GM19043 (cell line): ENCODE measurements at regions not wholly inside any gene's neighbourhood (a gene's known extent, or its start where the extent isn't known, plus 50 kb on each side); places are given as distances from the start of the nearest gene placed in this dataset.

Experiments used
- ATAC-seq: cut with Tn5 transposase; IDR thresholded peaks from one replicate; pipeline ENCODE4 v1.9.1; 2021; ENCODE audit warnings: low read depth; ENCODE audit not compliant: unreplicated experiment

GRCh38 chr18:21991886-21992285, 177.5 kb upstream of the GATA6 start:
- ATAC-seq, result no peak

GRCh38 chr18:21996351-21996826, 173.0 kb upstream of the GATA6 start:
- no peak for ATAC-seq

- peak; percentile 58 for ATAC-seq
Measured at GRCh38 chr18:21997207-21998143, 171.9 kb upstream of the GATA6 start.

GRCh38 chr18:21998486-21998885, 170.9 kb upstream of the GATA6 start:
- no peak for ATAC-seq

- no peak for ATAC-seq
Measured at GRCh38 chr18:22001912-22002487, 167.4 kb upstream of the GATA6 start.

GRCh38 chr18:22005191-22005841, 164.1 kb upstream of the GATA6 start:
- no peak for ATAC-seq

- ATAC-seq, result no peak
Measured at GRCh38 chr18:22006458-22006857, 162.9 kb upstream of the GATA6 start.

- ATAC-seq, result no peak
Measured at GRCh38 chr18:22009242-22009641, 160.1 kb upstream of the GATA6 start.

- ATAC-seq, result no peak
Measured at GRCh38 chr18:22013993-22014392, 155.4 kb upstream of the GATA6 start.

- no peak for ATAC-seq
Measured at GRCh38 chr18:22015156-22015555, 154.2 kb upstream of the GATA6 start.

GRCh38 chr18:22018366-22018765, 151.0 kb upstream of the GATA6 start:
- no peak for ATAC-seq

- ATAC-seq, result no peak
Measured at GRCh38 chr18:22019193-22019592, 150.2 kb upstream of the GATA6 start.

GRCh38 chr18:22020127-22020866, 149.1 kb upstream of the GATA6 start:
- no peak for ATAC-seq

- no peak for ATAC-seq
Measured at GRCh38 chr18:22020867-22021370, 148.5 kb upstream of the GATA6 start.

- ATAC-seq, result no peak
Measured at GRCh38 chr18:22021701-22022100, 147.7 kb upstream of the GATA6 start.

- ATAC-seq, result no peak
Measured at GRCh38 chr18:22024924-22025323, 144.5 kb upstream of the GATA6 start.

GRCh38 chr18:22026362-22026761, 143.0 kb upstream of the GATA6 start:
- no peak for ATAC-seq

- no peak for ATAC-seq
Measured at GRCh38 chr18:22026889-22027288, 142.5 kb upstream of the GATA6 start.

GRCh38 chr18:22031611-22032010, 137.8 kb upstream of the GATA6 start:
- ATAC-seq, result no peak

GRCh38 chr18:22032392-22032961, 136.9 kb upstream of the GATA6 start:
- ATAC-seq, result no peak
